ENCODE measurements at regions not wholly inside any gene's neighbourhood (a gene's known extent, or its start where the extent isn't known, plus 50 kb on each side); places are given as distances from the start of the nearest gene placed in this dataset.

- H3K4me3 ChIP-seq (ENCODE audit: low read depth, low read length), result no peak overlapping the region
Observed at GRCh38 chr7:47709051-47709450, 127.1 kb upstream of the TNS3 start.

GRCh38 chr7:47707583-47707982, 125.7 kb upstream of the TNS3 start:
- no peak overlapping the region for H3K4me3 ChIP-seq (ENCODE audit: low read depth, low read length)
- TF ChIP-seq, protein P1, sequence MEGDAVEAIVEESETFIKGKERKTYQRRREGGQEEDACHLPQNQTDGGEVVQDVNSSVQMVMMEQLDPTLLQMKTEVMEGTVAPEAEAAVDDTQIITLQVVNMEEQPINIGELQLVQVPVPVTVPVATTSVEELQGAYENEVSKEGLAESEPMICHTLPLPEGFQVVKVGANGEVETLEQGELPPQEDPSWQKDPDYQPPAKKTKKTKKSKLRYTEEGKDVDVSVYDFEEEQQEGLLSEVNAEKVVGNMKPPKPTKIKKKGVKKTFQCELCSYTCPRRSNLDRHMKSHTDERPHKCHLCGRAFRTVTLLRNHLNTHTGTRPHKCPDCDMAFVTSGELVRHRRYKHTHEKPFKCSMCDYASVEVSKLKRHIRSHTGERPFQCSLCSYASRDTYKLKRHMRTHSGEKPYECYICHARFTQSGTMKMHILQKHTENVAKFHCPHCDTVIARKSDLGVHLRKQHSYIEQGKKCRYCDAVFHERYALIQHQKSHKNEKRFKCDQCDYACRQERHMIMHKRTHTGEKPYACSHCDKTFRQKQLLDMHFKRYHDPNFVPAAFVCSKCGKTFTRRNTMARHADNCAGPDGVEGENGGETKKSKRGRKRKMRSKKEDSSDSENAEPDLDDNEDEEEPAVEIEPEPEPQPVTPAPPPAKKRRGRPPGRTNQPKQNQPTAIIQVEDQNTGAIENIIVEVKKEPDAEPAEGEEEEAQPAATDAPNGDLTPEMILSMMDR (IDR thresholded peaks at IDR 0.05; ENCODE audit: borderline replicate concordance, insufficient read depth, low read depth, low read length), result no peak

More at GRCh38 chr7:47709051-47709450, 127.1 kb upstream of the TNS3 start:
- TF ChIP-seq, protein P1 (IDR thresholded peaks at IDR 0.05; ENCODE audit: borderline replicate concordance, insufficient read depth, low read depth, low read length), result no peak

GRCh38 chr7:47704936-47705335, 123.0 kb upstream of the TNS3 start:
- TF ChIP-seq, protein P1 (IDR thresholded peaks at IDR 0.05; ENCODE audit: borderline replicate concordance, insufficient read depth, low read depth, low read length), result no peak
- H3K4me3 ChIP-seq (ENCODE audit: low read depth, low read length), result no peak overlapping the region

DNA sequence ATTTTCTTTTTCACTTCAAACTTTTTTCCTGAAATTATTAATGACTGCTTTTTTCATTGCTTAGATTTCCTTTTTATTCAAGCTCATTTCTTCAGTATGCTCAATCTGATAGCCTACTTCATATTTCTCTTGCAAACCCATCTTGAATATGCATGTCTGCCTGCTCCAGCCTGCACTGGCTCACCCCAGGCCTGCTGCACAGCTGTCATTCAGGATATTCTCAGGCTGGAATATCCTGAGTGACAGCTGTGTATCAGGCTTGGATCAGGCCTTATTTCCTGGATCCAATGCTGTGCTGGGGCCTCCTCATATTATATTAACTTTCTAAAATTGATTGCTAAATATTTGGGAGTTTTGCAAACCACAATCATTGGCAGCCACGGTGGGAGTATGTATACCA, 120.2 kb upstream of the TNS3 start:
- no peak overlapping the region for H3K4me3 ChIP-seq (ENCODE audit: low read depth, low read length)
- TF ChIP-seq, protein P1 (IDR thresholded peaks at IDR 0.05; ENCODE audit: borderline replicate concordance, insufficient read depth, low read depth, low read length), result no peak

GRCh38 chr7:47698386-47698785, 116.5 kb upstream of the TNS3 start:
- TF ChIP-seq, protein P1 (IDR thresholded peaks at IDR 0.05; ENCODE audit: borderline replicate concordance, insufficient read depth, low read depth, low read length), result no peak
- H3K4me3 ChIP-seq (ENCODE audit: low read depth, low read length), result no peak overlapping the region

GRCh38 chr7:47697543-47697942, 115.6 kb upstream of the TNS3 start:
- H3K4me3 ChIP-seq (ENCODE audit: low read depth, low read length), result no peak overlapping the region
- TF ChIP-seq, protein P1 (IDR thresholded peaks at IDR 0.05; ENCODE audit: borderline replicate concordance, insufficient read depth, low read depth, low read length), result no peak

DNA sequence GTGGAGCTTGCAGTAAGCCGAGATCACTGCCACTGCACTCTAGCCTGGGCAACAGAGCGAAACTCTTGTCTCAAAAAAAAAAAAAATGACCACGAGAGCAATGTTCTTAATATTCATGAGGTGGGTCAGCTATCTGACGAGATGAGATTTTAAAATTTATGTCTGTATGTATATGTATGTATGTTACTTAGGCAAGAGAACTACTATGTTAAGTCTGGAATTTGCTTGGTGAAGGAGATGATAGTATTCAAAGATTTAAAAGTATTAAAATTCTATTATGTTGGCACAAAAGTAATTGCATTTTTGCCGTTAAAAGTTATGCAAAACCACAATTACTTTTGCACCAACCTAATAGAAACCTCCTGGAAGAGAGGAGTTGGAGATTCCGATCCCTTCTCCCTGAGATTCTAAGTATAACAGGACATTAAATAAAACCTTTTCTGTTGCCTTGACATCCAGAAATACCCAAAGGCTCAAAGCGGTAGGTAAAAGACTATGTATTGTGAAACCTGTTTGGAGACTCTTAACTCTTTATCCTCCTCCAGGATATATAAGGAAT, 114.3 kb upstream of the TNS3 start:
- TF ChIP-seq, protein P1 (IDR thresholded peaks at IDR 0.05; ENCODE audit: borderline replicate concordance, insufficient read depth, low read depth, low read length), result no peak
- H3K4me3 ChIP-seq (ENCODE audit: low read depth, low read length), result no peak overlapping the region

Measured in GM12875 (cell line).